8988T (cell line): ENCODE measurements at regions not wholly inside any gene's neighbourhood (a gene's known extent, or its start where the extent isn't known, plus 50 kb on each side); places are given as distances from the start of the nearest gene placed in this dataset.

Experiments
- DNase-seq: peaks from one replicate; pipeline ENCODE4 v3.0.0; 2011

DNA sequence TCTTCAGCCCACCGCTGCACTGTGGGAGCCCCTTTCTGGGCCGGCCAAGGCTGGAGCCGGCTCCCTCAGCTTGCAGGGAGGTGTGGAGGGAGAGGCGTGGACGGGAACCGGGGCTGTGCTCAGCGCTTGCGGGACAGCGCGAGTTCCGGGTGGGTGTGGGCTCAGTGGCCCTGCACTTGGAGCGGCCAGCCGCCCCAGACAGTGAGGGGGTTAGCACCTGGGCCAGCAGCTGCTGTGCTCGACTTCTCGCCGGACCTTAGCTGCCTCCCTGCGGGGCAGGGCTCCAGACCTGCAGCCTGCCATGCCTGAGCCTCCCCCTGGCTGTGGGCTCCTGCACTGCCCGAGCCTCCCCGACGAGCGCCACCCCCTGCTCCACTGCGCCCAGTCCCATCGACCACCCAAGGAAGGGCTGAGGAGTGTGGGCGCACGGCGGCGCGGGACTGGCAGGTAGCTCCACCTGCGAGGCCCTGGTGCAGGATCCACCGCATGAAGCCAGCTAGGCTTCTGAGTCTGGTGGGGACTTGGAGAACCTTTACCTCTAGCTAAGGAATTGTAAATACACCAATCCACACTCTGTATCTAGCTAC, 92.9 kb upstream of the MAST4 start:
- no peak for DNase-seq

DNA sequence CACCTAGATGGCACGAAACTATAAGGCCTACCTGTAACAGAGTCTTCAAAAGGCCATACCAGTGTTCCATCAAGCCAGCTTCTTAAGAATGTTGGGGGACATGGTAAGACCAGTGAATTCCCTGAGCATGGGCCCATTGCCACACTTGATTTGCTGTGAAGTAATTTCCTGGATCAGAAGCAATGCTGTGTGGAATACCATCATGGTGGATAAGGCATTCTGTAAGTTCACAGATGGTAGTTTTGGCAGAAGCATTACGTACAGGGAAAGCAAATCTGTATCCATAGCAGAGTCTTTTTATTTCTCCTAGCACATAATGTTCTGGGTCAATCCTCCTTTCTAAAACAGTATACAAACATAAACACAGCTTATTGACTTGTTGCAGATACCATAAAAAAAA, 89.1 kb upstream of the MAST4 start:
- no peak for DNase-seq

DNA sequence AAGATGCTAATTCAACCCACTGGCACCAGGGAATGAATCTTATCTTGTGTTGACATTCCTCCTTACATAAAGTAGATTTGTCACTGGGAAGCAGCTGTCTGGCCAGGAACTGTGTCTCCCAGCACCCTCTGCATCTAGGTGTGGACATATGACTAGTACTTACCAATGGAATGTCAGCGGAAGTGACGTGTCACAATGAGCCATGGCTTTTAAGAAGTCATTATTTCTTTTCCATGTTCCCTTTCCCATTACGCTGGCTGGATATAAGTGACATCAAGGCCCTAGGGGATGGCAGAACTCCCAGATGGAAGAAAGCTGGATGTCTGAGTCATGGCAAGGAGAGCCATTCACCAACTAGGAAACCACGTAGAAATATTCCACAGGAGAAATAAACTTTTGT, 84.7 kb upstream of the MAST4 start:
- DNase-seq = no peak

GRCh38 chr5:66513130-66513529, 83.1 kb upstream of the MAST4 start:
- DNase-seq = no peak

GRCh38 chr5:66515209-66515608, 81.0 kb upstream of the MAST4 start:
- no peak for DNase-seq

GRCh38 chr5:66516550-66516949, 79.6 kb upstream of the MAST4 start:
- DNase-seq = no peak

GRCh38 chr5:66517351-66517750, 78.8 kb upstream of the MAST4 start:
- no peak for DNase-seq

DNA sequence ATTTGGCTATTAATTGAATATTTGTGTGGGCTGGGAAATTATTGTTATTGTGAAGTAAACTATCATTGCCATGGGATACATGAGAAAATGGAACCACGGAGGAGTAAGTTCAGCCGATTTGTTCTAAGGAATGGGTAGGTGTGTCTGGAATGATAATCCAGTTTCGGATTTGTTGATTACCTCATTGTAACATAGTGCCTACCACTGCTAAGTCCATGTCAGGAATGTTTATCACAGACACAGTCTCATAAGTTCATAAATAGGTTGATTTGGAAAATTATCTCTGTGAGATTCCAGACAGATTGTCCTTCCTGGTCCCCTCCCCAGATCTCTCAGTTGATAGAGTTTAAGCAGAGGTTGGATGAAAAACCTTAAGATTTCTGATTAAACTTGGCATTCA, 78.1 kb upstream of the MAST4 start:
- DNase-seq = no peak

DNA sequence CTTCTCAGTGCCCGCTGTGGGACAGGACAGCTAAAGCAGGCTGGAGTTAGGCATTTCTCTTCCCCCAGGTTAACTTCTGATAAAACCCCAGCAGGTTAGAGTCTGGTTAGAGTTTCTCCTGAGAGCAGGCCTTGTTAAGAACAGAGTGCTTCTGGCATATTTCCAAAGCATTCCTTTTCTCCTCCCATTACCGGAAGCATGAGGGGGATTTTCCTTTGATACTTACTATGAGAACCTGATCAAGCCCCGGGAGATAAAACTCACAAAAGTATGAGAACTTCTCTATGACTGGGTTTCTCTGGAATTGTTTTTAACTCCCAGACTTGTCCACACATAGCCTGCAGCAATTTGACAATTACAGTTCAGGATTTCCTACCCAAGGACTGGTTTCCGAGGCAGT, 77.4 kb upstream of the MAST4 start:
- no peak for DNase-seq

GRCh38 chr5:66519626-66520025, 76.6 kb upstream of the MAST4 start:
- DNase-seq = no peak

DNA sequence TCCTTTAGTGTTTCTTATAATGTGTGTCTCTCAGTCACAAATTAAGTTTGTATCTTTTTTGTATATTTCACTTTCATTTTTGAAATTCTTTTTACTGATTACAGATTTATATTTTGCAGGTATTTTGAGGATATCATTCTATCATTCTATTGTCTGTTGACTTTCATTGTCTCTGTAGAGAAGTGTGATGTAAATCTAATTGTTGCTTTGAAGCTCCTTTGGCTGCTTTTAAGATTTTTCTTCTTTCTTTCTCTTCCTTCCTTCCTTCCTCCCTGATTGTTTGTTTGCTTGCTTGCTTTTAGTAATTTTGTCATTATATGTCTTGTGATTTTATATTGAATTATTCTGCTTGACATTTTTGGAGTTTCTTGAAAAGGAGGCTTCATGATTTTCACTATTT, 75.3 kb upstream of the MAST4 start:
- no peak for DNase-seq

- no peak for DNase-seq
Observed at GRCh38 chr5:66527478-66528035, 68.6 kb upstream of the MAST4 start.

DNA sequence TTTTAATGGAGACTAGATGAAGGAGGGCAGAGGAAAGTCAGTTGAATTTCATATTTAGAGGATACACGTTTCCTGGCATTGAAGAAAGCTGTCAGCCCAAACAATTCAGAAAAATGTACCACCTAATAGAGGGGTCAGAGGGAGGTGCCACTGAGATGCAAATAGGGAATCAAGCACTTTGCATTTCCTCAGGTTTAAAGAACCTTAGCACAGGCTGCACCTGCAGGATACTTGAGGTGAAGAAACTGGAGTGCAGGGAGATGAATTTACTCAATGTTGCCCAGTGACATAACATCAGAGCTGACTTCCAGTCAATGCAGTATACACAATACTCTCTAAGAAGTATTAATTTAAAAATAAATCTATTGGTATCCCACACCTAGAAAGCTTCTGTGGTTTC, 67.0 kb upstream of the MAST4 start:
- no peak for DNase-seq

DNA sequence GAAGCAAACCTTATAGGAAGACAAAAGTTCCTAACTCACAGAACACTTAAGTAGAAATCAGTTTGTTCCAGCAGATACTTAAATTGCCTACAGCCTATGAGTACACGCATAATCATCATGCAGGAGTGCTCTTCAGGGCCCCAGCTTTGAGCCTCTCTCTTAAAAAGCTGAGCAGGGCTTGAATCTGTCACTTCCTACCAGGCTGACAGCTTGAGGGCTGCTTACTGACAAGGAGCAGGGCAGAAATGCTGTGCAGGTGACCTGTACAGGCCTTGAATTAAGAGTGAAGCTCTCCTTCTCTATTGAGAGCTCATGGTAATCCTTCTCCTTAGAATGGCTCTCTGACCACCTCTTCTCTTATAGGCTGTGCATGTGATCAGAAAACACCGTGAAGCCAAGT, 66.5 kb upstream of the MAST4 start:
- DNase-seq = no peak

- no peak for DNase-seq
Observed at GRCh38 chr5:66538126-66538525, 58.1 kb upstream of the MAST4 start.

DNA sequence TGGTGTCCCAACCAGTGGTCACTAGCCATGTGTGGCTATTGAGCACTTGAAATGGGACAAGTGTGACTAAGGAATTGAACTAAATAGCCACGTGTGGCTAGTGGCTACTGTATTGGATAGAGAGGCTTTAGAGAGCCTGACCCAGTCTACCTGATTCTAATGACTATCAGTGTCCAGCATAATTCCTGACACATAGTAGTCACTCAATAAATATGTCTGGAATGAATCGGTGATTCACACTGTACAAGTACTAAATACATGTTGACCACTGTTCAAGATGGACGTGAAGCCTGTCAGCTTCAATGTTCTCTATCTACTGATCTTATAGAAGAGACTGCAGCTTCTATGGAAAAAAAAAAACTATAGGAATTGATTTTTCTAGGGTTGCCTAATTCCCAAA, 57.7 kb upstream of the MAST4 start:
- DNase-seq = no peak

DNA sequence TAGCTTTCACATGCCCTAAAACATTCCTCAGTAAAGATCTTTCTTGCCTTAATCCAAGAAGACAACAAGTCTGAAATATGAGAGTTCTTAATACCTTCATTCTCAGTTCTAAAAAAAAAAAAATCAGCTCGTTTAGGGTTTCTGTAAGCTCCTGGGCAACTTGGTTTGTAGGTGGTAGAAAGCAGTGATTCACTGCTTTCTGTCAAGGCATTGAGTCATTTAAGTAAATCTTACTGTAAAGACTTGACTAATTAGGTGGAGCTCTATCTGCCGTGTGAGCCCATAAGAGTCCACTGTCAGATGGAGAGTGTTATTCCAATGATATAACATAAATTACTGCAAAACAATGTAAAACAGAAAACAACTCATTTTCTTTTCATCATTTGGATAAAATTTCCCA, 56.1 kb upstream of the MAST4 start:
- DNase-seq = no peak

- no peak for DNase-seq
Observed at GRCh38 chr5:66542711-66543110, 53.5 kb upstream of the MAST4 start.
